Epithelial cell of esophagus (primary cell): ENCODE measurements at regions not wholly inside any gene's neighbourhood (a gene's known extent, or its start where the extent isn't known, plus 50 kb on each side); places are given as distances from the start of the nearest gene placed in this dataset.
"Not testable (repeated sequence)": the region's sequence is repeated elsewhere in the genome, so short reads cannot be mapped to it uniquely, and the experiment has no call there.

Source experiments
- DNase-seq: peaks from one replicate; pipeline ENCODE4 v3.0.0; 2010; ENCODE audit warnings: low read depth
- H3K4me3 ChIP-seq: 2 replicates; pipeline ENCODE4 v1.5.1; 2011; ENCODE audit warnings: mild to moderate bottlenecking, low read length, control low read depth
- TF ChIP-seq, protein P1 (sequence below): IDR thresholded peaks from 2 replicates; pipeline ENCODE4 v1.5.1; 2011; ENCODE audit warnings: low read depth, mild to moderate bottlenecking, low read length, control low read depth, inconsistent platforms; ENCODE audit not compliant: insufficient read depth; ENCODE audit errors: missing control alignments

DNA sequence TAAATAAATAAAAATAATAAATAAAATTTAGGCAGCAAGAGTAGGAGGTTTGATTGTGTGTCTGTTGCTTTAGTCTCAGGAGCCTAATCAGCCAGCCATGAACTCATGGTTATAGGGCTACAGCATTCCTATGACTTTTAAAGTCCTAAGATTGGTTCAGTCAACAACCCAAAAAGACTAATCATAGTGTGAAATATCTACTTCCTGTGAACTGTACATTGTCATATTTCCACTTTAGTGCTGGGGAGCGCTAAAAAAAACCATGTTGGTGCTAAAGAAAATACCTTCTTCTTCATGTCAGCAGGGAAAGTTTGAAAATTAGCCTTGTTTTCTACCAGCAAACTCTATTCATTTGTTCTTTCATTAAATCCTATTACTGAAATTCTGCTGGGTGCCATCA is 521.6 kb downstream of the RNF144A start:
- no peak for DNase-seq
- no peak overlapping the region for H3K4me3 ChIP-seq
- TF ChIP-seq, protein P1, sequence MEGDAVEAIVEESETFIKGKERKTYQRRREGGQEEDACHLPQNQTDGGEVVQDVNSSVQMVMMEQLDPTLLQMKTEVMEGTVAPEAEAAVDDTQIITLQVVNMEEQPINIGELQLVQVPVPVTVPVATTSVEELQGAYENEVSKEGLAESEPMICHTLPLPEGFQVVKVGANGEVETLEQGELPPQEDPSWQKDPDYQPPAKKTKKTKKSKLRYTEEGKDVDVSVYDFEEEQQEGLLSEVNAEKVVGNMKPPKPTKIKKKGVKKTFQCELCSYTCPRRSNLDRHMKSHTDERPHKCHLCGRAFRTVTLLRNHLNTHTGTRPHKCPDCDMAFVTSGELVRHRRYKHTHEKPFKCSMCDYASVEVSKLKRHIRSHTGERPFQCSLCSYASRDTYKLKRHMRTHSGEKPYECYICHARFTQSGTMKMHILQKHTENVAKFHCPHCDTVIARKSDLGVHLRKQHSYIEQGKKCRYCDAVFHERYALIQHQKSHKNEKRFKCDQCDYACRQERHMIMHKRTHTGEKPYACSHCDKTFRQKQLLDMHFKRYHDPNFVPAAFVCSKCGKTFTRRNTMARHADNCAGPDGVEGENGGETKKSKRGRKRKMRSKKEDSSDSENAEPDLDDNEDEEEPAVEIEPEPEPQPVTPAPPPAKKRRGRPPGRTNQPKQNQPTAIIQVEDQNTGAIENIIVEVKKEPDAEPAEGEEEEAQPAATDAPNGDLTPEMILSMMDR, result no peak

- TF ChIP-seq, protein P1, result no peak
- no peak overlapping the region for H3K4me3 ChIP-seq
- no peak for DNase-seq
These were observed 523.8 kb downstream of the RNF144A start for GRCh38 chr2:7440977-7441376.

- not testable (repeated sequence) for DNase-seq, H3K4me3 ChIP-seq
These were observed 524.6 kb downstream of the RNF144A start for GRCh38 chr2:7441841-7442240.

DNA sequence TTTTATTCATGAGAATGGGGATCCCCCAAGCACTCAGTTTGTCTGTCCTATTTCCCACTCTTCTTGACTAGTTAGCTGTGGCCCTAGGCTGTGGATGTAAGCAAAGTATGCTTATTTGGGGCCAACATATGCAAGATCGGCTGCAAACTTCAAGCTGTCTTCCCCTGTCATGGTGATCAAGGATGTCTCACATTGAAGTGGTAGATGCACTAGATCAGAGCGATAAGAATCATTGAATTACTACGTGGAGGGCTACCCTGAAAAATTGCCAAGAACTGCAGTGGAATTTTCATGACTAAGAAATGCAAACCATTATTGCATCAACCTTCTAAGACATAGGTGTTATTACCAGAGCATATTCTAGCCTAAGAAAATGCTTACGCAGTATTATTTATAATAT is 527.4 kb downstream of the RNF144A start:
- H3K4me3 ChIP-seq, result no peak overlapping the region
- TF ChIP-seq, protein P1, result no peak
- DNase-seq, result no peak

DNA sequence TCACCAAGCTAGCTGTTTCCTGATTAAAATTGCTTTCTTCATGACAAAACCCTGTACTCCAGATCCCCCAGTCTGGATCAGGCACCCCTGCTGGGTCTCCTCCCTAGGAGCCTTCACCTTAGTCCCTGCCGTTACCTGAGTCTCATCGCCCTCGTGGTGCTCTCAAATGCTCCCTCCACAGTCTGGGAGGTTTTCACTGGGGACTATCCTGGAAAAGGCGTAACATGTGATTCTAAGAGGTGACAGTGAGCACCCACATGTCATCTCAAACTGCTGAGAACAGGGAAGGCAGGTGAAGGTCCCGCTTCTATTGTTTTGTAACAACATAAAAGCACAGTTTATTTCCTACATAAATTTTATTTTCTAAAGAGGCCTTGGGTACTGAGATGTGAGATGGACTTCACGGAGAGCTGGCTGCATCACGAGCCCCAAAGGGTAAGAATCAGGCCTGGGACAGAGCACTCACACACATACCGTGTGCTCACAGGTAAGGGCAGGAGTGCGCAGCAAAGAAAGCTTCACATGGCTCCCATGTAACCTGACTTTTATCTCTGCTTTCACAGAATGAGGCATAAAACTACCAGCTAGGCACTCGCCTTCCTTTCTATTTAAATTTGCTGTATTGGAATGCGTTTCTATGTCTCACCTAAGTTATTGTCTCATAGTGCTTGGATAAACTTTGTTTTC is 531.5 kb downstream of the RNF144A start:
- no peak overlapping the region for H3K4me3 ChIP-seq
- TF ChIP-seq, protein P1, result no peak
- DNase-seq, result no peak

GRCh38 chr2:7449298-7449697 is 532.1 kb downstream of the RNF144A start:
- DNase-seq, result no peak
- TF ChIP-seq, protein P1, result no peak
- no peak overlapping the region for H3K4me3 ChIP-seq

GRCh38 chr2:7450188-7450832 is 533.1 kb downstream of the RNF144A start:
- no peak for DNase-seq
- H3K4me3 ChIP-seq, result no peak overlapping the region
- TF ChIP-seq, protein P1, result no peak
